Upper lobe of left lung (tissue), 4 donors: ENCODE measurements at regions not wholly inside any gene's neighbourhood (a gene's known extent, or its start where the extent isn't known, plus 50 kb on each side); places are given as distances from the start of the nearest gene placed in this dataset.

Experiments used
- CTCF ChIP-seq, 6 experiments: fragments of 450-650 bp in 4 of 6; fragments of 200-600 bp in 2 of 6; sonication (generic) in 2 of 6; IDR thresholded peaks; one replicate each; pipeline ENCODE4 v1.5.1; 2016 to 2019; ENCODE audit warnings: antibody characterized with exemption in 6 of 6
- POLR2A ChIP-seq, 4 donors: fragments of 450-650 bp; IDR thresholded peaks; one replicate each; pipeline ENCODE4 v1.5.1; 2016 to 2017; ENCODE audit warnings: antibody characterized with exemption in 4 of 4, mild to moderate bottlenecking in 2 of 4

GRCh38 chrX:94511564-94511963 lies 837.6 kb downstream of the FAM133A start:
- TF ChIP-seq POLR2A (IDR thresholded peaks at IDR 0.05) = no peak
- TF ChIP-seq CTCF (IDR thresholded peaks at IDR 0.05) = no peak
